ENCODE measurements at regions not wholly inside any gene's neighbourhood (a gene's known extent, or its start where the extent isn't known, plus 50 kb on each side); places are given as distances from the start of the nearest gene placed in this dataset.
A peak's percentile ranks its signal among the peaks of the same experiment; 100 is the strongest.

DNA sequence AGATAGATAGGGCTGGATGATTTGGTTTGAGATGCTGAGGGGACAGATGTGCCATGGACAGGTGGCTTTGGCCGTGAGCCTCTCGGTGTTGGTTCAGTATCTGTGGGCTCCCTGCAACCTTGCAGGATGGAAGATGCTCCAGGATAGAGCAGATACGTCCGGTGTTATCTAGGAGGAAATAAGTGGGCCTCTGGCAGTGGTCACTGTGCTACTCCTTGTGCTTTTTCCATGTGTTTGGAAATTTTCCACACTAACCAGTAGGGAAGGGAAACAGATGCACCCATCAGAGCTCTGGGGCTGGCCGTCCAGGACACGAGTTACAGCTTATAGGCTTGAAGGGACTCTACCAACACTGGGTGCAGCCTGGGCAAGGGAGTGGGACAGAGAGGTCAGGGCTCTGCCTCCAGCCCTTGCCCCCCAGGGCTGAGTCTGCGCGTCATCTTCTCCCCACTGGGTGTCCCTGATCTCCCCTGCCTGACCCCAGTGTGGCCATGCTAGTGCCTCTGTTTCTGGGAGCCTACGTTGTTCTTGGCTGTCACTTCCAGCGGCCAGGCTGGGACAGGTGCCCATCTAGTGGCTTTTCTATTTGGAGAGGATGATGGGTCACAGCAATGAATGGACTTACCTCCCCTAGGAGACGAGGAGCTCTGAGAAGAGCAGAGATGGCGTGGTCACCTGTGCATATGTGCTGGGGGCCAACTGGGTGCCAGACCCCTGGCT, 166.9 kb downstream of the SEC14L1 start:
- ATAC-seq = no peak

DNA sequence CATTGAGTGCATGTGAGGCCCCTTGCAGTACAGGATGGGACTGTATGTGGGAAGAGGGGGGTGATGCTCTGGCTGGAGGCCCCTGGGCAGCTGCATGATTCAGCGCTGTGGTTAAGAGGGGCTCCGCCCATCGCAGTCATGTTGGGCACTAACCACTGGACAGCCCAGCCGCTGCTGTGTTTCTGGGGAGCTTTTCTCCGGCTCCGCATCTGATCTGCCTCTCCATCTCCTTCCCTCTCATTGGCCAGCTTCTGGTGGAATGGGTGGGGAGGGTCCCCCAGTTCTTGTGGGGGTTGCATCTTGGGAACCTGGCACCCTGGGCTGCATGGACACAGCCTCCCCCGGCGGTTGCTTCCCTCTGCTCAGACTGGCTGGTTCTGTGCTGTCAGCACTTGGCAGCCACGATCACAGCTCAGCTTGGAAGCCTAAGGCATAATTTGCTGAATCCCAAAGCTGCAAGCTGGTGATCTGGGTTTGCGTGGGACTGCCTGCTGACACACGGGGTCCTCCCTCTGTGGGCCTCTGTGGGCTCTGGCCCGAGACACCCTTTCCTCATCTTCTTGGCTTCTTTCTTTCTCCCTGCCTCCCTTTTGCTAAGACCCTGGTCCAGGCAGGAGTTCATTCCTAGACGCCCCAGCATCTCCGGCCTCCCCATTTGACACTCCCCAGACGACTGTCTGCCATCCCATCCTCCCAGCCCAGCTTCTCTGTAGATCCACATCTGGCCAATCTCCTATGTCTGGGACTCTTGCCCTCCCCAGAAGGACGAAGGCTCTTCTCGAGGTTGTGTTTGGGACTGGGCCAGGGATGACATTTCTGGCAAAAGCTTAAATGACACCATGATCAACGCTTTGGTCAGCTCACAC, 168.3 kb downstream of the SEC14L1 start:
- no peak for ATAC-seq

DNA sequence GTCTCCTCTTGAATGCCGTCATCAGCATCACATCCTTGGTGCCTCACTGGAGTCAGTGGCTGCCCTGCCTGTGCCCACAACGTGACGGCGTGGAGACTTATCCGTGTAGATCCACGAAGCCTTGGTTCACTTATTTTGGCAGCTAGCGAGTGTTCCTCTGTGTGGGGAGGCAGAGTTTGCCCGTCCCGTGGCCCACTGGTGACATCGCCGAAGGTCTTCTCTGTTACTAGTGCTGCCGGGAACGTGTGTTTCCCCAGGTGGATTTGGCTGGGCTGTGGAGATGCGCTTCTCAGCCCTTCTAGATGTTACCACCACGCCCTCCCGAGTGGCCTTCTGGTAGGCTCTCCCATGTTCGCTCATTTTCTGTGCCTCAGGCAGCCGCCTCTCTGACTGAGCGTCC, 169.6 kb downstream of the SEC14L1 start:
- no peak for ATAC-seq

DNA sequence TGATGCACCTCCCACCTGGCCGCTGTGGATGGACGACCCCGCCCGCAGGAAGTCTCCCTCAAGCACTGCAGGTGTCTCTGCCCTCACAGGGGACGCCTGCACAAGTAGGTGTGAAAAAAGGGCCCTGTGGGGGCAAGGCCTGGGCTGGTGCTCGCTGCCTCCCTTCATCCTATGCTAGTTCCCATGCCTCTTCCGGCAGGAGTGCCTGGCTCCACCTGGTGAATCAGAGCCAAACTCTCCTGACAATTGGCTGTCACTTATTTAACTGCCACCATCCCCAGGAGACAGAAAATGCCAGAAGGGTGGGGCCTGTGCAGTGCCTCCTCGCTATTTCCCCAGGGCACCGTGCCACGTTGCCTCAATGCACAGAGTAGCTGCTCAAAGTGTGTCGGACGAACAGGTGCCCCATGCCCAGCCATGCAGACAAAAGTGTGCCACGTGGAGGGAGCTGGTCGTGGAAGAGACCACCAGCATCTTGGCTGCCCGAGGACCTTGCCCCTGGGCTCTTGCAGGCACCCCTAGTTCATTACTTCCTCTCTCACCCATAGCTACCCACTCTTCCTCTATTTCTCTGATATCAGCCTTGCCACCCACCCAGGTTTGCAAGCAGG, 170.7 kb downstream of the SEC14L1 start:
- ATAC-seq = no peak

DNA sequence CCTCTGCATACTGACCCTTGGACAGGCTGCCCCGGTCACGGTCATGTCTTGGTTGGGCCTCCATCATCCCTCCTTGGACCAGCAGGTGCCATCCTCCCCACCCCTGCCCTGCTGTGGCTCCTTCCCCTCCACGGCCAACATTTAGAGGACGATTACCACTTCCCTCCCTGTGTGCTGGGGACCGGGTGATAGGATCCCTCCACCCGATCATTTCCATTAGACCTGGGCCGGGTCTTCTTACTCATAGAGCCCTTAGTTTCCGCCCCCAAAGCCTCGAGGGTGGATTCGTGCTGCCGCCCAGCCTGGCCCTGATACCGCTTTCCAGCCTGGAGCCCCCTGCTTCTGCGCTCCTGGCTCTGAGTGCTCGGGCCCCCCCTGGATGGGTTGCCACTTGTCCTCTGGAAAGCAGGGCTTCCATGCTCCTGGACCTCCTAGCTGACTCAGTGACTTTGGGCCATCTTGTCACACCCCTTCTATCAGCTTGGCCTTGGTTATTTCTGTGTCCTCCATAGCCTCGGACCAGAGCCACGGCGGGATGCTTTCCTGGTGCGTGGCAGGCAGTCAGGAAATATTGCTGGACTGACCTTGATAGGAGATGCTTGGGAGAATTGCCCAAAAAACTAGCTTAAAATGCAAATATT, 171.4 kb downstream of the SEC14L1 start:
- no peak for ATAC-seq

DNA sequence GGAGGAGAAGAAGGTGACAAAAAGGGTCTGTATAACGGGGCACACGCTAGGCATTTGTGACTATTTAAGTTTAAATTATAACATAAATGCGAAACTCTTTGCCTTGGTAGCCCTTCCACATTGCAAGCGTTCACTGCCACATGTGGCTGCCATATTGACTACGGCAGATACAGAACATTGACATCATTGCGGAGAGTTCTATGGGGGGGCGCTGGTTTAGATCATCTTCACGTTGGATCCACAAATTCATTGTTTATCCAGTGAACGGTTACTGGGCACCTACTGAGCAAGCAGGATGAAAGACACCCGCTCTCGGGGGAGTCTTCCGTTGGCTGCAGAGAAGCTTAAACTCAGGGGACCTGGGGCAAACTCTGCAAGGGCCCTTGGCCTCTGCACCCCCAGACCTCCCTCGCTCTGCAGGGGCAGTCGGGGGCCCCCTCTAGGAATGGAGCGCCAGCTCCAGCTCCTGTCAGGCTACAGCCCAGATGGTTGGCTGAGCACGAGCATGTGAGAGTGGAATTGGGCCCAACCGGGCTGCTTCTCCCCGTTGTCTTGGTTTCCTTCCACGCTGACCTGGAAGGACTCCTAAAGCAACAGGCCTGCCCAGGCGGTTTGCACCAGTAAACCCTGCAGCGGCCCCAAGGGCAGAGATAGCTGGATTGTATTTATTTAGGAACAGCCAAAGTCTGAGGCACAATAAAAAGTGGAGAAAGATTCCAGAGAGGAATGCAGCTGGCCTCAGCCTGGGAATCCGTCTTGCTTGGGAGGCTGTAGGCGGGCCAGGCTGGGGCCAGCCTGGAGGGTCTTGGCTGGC, 172.2 kb downstream of the SEC14L1 start:
- ATAC-seq = no peak

DNA sequence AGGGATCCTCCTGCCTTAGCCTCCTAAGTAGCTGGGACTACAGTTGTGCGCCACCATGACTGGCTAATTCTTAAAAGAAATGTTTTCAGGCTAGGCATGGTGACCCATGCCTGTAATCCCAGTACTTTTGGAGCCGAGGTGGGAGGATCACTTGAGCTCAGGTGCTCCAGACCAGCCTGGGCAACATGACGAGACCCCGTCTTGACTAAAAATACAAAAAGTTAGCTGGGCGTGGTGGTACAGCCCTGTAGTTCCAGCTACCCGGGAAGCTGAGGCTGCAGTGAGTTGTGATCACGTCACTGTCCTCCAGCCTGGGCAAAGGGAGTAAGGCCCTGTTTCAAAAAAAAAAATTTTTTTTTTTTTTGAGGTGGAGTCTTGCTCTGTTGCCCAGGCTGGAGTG, 173.1 kb downstream of the SEC14L1 start:
- ATAC-seq = no peak

DNA sequence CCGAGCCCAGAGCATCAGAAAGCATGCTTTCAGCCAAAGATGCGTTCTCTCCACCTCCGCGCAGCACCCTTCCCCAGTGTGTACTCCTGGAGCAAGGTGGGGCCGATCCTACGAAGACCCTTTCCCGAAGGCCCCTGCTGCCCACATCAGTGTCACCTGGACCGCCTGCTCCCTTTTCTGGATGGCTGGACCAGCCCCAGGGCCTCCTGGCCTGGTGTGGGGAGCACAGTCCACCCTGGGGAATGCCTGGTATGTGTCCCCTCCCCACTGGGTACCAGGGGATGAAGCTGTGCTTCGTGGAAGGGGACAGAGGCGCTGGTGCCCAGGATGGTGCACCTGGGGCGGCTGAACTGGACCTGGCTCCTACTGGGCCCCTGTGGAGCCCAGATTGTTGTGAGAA, 173.8 kb downstream of the SEC14L1 start:
- ATAC-seq = no peak

DNA sequence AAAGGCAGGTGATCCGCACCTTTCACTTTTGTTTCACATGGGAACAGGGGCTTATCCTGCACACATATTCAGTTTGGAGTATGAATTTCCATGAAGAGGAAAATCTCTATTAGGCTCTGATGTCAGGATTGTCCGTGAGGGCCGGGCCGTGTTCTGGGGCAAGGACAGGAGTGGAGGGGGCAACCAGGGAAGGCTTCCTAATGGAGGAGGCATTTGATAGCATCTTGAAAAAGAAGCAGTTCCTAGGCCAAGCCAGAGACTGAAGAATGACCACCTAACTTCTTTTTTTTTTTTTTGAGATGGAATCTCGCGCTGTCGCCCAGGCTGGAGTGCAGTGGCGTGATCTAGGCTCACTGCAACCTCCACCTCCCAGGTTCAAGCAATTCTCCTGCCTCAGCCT, 174.2 kb downstream of the SEC14L1 start:
- ATAC-seq = no peak

DNA sequence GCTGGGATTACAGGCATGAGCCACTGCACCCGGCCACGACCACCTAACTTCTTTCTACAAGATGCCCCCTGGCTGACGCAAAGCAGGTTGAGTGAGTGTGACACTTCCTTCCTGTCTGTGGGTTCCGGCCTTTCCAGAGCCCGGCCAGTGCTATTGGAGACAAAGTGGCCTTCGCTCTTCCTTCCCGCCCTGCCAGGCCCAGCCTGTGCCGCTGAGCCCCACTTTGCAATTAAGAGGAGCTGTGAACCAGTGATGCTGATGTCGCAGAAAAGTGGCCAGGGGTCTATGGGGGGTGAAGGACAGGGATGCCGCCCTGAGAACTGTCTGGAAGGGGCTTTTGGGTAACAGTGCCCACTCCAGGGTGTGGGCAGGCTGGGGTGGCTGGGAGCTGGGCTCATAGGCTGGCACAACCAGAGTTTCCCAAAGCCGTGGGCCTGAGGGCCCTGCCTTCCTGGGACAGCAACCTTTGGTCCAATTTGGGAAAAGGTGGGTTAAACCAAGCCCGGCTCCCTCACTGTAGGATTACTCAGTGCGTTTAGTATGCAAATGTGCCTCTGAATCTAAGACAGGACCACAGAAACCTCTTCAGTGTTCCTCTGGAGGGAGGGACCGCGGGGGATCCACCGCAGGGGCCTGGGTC, 174.9 kb downstream of the SEC14L1 start:
- no peak for ATAC-seq

DNA sequence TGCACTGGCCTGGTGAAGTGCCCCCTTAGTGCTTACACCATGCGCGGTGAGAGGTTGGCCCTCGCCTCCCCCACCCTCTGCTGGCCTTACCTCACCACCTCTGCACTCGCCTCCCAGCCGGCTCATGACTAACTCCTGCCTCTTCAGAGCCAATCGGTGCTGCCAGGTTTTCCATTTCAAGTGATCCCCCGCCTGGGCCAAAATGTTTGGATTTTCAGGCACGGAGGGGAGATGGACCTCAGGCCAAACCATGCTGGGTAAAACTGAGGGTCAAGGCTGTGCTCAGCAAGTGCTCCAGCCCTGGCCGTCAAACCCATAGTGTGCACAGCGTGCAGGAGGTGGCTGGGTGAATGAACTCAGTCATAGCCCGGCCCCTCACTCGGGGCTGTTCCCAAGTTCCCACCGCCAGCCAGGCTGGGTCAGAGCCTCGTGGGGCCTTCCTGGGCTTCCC, 175.4 kb downstream of the SEC14L1 start:
- no peak for ATAC-seq

DNA sequence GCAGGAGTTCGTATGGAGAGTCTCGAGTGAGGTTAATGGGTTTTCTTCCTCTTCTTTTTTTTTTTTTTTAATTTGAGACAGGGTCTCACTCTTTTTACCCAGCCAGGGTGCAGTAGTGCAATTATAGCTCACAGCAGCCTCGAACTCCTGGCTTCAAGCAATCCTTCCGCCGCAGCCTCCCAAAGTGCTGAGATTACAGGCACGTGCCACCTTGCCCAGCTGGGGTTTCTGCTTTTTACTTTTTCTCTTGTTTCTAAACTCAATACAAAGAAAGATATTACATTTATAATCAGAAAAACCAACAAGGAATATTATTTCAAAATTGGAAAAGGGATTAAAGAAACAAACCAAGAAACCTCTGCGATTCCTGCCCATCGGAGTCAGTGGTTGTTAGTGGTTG, 175.9 kb downstream of the SEC14L1 start:
- ATAC-seq = no peak

DNA sequence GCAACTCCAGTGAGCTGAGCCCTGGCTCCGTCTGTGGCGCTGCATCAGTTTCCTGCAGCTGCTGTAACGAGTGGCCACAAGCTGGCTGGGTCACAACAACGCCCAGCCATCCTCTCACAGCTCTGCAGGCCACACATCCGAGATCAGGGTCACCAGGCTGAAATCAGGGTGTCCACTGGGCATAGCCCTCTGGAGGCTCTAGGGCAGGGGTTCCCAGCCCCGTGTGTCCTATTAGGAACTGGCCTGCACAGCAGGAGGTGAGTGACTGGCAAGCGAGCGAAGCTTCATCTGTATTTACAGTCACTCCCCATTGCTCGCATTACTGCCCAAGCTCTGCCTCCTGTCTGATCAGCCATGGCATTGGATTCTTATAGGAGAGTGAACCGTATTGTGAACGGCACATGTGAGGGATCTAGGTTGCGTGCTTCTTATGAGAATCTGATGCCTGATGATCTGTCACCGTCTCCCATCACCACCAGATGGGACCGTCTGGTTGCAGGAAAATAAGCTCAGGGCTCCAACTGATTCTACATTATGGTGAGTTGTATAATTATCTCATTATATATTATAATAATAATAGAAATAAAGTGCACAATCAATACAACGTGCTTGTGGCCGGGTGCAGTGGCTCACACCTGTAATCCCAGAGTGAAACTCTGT, 176.5 kb downstream of the SEC14L1 start:
- ATAC-seq = no peak

DNA sequence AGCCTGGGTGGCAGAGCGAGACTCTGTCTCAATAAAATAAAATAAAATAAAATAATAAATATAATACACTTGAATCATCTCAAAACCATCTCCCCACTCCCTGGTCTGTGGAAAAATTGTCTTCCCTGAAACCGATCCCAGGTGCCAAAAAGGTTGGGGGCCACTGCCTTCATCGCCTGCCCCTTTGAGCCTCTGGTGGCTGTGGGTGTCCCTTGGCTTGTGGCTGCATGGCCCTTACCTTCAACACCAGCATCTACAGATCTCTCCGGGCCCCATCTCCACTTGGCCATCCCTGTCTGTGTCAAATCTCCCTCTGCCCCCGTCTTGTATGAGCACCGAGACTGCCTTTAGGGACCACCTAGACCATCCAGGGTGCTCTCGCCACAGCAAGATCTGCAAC, 177.3 kb downstream of the SEC14L1 start:
- ATAC-seq = no peak

DNA sequence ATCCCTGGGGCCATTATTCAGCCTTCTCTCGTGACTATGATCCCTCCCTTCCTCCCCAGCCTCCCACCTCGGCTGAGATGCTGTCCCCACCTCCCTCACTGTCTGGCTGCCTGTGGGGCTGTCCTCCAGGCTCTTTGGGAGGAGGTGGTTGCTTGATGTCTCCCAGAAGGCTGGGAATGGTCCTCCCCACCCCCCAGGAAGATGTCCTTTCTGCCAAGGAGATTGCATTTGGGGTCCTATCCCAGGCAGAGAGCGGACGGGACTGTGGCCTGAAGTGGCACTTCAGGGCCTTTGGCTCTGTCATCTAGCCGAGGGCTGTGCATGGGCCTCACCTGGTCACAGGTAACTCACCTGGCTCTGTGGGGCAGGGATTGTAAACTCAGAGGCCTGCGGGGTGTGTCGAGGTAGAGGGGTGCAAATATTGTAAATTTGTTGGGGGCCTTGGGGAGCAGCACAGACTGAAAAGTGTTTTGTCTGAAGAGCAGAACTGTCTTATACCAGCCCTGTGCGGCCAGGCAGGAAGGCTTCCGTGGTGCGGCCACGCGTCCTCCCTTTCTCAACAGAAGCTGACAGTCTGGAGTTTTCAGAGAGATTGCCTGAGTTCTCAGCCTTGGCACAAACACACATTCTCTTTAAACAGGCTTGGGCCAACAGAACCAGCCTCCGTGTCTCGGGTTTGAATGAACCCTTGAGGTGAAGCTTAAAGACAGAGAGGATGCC, 177.9 kb downstream of the SEC14L1 start:
- ATAC-seq = no peak

DNA sequence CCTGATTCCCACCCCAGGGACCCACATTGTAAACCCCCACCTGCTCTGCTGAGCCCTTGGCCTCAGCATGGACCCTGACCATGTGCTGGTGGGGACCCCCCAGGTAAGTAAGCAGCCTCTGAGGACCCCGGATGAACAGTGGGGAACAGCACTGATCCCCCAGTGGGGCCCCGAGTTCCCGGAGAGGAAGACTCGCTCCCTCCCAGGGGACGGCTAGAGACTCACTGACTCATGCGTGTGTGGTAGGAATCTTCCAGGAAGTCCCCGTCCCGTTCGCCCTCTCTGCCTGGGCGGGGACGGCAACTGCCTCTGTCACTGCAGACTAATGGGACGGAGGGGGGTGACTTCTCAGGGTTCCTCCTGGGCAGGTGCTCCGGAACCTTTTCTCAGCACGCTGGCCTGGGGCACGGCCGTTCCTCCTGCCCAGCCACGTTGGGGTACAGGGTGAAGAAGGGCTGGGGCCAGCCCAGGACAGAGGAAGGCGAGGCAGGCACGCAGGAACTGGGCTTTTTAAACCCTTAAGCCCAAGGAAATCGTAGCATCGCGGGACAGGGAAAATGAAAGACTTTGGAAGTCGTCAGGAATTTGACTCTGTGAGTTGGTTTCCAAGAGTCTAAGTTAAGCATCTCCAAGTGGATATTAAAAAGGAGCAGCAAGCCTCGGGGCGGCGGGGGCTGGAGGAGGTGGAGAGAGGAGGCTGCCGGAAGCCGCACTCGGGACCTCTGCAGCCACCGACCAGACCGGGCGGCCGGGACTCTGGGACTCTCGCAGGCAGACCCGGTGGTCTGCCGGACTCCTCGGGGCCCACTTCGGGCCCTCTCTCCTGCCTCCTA, 178.7 kb downstream of the SEC14L1 start:
- peak; percentile 89 to 92 for ATAC-seq

DNA sequence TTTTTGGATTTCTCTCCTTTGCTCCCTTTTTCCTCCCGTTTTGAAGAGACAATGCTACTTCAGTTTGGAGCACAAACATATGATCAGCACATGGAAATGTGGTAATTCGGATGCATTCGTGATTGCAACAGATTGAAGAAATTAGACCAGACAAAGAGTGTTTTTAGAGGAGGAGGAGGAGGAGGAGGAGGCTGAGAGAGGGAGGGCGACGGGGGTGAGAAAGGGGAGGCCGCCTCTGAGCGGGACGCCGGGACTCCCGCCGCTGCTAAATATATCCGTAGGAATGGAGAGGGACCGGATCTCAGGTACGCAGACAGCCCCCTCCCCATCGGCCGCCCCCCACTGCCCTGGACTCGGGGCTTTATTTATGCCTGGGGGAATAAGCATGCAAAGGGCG, 179.3 kb downstream of the SEC14L1 start:
- ATAC-seq = no peak

DNA sequence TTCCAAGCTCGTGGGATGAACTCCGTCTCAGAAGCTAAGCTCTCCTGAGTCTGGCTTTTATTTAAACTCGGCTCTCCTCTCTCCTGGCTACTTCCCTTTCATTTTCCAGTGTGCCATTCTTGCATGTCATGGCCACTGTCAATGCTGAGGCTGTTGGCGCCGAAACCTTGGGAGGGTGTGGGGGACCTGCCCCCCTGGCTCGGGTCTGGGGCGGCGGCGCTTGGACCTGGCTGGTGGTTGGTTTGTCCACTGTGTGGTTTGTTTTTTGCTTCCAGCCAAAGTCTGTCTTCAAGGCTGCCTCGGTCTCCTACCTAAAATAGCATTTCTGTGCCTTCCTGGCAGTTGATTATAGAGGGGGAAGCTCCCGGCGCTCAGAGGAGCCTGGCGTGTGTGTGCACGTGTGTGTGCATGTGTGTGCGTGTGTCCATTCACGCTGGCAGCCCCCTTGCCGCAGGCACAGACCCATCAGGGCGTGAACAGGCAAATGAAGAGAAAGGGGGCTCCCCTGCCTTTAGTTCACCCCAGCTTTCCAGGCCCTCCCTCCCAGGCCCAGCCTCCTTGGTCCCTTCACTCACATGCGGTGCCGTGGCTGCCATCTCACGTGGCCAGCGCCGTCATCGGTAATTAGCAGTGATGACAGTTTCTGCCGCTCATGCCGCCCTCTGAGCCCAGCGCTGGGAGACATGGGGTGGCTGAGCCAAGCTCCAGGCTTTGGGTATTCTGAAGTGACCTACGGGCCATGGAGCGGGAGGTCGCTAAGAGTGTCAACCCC, 179.9 kb downstream of the SEC14L1 start:
- no peak for ATAC-seq

Data from activated CD4-positive, CD25-positive, alpha-beta regulatory T cell treated with anti-CD3 and anti-CD28 coated beads, Interleukin-2, amount 50 U/mL, for 24 hours (primary cell).